Renal cortical epithelial cell (primary cell): ENCODE measurements at regions not wholly inside any gene's neighbourhood (a gene's known extent, or its start where the extent isn't known, plus 50 kb on each side); places are given as distances from the start of the nearest gene placed in this dataset.
"Not testable (repeated sequence)": the region's sequence is repeated elsewhere in the genome, so short reads cannot be mapped to it uniquely, and the experiment has no call there.

Source experiments
- DNase-seq: peaks from one replicate; pipeline ENCODE4 v3.0.0-alpha.2; 2011; ENCODE audit warnings: low read depth

DNA sequence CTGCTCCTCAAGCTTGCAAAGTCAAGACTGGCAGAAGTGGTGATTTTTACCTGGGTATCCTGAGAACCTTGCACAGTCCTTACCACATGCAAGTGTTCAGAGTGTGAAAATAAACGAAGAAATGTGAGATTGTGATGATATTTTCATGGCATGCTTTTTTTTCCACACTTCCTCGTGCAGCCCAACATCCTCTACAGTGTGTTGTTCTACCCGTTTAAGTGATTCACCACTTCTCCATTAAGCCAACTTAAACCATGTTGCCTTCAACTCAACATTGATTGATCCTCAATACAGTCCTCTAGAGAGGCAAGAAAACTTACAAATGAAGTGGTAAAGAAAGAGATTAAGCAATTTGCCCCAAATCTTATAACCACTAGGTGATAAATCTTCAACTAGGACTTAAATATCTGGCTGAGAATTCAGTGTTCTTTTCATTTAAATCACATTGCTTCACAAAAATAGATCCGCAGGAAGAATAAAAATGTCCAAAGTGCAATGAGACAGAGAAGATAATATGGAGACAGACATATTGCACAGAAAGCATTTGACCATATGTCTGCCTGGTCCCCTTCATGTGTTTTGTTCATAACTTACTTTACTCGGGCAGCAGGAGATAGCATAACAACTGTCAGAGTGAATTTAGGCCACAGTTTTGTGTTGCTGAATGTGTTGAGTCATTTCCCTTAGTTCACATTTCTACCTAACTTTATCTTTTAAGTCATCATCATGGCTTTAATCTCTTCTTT lies 75.8 kb upstream of the PARP8 start:
- DNase-seq: not testable (repeated sequence)

DNA sequence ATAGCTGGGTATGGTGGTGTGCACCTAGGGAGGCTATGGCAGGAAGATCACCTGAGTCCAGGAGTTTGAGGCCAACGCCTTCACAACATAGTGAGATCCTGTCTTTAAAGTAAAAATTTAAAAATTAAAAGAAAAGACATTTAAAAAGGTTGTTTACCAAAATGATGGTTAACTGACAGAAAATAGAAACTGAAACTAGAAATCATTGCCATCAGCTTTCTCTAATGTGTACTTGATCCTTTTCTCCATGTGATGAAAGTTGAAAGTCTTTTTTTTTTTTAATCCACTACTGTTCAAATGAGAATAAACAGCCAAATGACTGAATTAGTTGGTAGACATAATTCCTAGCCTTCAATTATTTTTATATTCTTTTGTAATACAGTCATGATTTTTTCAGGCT lies 75.1 kb upstream of the PARP8 start:
- DNase-seq: not testable (repeated sequence)

DNA sequence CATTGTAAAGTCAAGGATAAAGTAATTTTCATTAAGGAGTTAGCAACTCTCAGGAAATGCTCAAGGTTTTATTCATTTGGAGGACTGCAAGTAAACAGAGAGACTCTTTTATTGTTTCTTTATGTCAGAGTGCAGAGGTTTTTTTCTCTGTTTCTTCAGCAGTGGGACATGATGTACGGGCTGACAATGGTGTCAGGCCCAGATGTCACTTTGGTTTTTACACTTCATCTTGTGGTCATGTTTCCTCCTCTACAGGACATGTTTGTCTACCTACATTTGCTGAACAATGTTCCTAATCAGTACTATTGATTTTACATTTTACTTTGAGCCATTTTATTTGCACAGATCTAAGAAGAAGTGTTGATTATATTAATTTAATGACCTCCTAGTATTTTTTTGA lies 72.8 kb upstream of the PARP8 start:
- no peak for DNase-seq

DNA sequence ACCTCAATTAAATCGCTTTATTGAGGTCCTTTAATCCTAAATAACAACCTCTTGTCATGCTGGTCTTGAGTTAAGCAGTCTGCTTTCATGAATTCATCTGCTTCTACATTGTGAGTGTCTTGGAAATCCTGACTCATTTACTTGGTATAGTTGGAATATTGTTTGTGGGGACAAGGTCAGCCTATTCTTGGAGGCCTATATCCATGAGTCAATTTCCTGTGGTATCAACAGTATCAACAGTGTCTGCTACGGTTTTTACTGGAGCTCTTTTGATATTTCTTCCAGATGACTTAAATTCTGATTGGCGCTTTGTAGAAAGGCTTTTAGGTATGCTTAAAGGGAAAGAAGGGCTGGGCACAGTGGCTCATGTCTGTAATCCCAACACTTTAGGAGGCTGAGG lies 71.2 kb upstream of the PARP8 start:
- peak; percentile 89 for DNase-seq

DNA sequence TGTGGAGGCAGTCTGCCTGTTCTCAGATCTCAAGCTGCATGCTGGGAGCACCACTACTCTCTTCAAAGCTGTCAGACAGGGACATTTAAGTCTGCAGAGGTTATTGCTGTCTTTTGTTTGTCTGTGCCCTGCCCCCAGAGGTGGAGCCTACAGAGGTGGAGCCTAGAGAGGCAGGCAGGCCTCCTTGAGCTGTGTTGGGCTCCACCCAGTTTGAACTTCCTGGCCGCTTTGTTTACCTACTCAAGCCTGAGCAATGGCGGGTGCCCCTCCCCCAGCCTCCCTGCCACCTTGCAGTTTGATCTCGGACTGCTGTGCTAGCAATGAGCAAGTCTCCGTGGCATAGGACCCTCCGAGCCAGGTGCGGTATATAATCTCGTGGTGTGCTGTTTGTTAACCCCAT lies 64.9 kb upstream of the PARP8 start:
- not testable (repeated sequence) for DNase-seq

DNA sequence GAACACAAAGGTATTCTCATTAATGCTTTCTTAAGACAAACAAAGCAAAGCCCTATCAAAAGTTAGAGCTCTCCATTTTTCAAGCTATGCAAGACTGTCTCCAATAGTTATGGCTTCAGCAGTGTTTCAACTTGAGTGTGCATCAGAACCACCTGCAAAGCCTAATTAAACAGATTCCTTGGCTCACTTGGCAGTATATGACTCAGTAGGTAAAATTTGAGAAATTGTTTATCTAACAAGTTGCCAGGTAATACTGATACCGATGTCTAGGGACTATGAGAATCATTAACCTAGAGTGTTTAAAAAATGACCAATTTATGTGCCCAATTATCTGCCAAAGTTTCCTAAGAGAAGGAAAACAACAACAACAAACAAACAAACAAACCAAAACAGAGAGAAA lies 60.3 kb upstream of the PARP8 start:
- DNase-seq: peak; percentile 70

DNA sequence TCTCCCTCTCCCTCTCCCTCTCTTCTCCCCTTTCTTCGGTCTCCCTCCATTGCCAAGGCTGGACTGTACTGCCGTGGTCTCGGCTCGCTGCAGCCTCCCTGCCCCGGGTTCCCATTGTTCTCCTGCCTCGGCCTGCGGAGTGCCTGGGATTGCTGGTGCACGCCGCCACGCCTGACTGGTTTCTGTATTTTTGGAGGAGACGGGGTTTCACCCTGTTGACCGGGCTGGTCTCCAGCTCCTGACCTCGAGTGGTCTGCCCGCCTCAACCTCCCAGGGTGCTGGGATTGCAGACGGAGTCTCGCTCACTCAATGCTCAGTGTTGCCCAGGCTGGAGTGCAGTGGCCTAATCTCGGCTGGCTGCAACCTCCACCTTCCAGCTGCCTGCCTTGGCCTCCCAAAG lies 59.0 kb upstream of the PARP8 start:
- not testable (repeated sequence) for DNase-seq

DNA sequence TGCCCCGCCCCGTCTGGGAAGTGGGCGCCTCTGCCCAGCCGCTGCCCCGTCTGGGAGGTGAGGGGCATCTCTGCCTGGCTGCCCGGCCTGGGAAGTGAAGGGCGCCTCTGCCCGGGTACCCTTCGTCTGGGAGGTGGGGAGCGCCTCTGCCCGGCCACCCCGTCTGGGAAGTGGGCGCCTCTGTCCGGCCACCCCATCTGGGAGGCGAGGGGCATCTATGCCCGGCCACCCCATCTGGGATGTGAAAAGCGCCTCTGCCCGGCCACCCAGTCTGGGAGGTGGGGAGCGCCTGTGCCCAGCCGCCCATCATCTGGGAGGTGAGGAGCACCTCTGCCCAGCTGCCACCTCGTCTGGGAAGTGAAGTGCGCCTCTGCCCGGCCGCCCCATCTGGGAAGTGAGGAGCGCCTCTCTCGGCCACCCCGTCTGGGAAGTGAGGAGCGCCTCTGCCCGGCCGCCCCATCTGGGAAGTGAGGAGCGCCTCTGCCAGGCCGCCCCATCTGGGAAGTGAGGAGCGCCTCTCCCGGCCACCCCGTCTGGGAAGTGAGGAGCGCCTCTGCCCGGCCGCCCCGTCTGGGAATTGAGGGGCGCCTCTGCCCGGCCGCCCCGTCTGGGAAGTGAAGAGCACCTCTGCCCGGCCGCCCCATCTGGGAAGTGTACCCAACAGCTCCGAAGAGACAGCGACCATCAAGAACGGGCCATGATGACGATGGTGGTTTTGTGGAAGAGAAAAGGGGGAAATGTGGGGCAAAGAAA lies 58.3 kb upstream of the PARP8 start:
- not testable (repeated sequence) for DNase-seq

DNA sequence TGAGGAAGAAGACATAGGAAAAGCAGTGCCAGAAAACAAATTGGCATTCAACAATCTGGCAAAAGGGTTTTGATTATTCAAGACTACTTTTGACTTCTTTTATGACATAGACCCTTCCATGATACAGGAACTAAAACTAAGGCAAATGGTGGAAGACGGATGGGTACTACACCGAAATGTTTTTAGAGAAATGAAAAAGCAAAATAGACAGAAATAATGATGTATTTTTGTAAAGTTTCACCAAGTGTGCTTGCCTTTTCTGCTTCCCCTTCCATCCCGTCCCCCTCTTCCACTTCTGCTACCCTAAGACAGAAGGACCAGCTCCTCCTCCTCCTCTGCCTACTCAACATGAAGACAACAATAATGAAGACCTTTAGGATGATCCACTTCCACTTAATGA lies 53.4 kb upstream of the PARP8 start:
- DNase-seq: not testable (repeated sequence)
